HCT116 (cell line): ENCODE measurements at regions not wholly inside any gene's neighbourhood (a gene's known extent, or its start where the extent isn't known, plus 50 kb on each side); places are given as distances from the start of the nearest gene placed in this dataset.

Experiments used
- ATAC-seq: fragments of 200-7000 bp; cut with Tn5 transposase; 2 replicates; pipeline ENCODE4 v1.9.1; 2020; ENCODE audit warnings: mild to moderate bottlenecking, moderate library complexity
- BruUV-seq: library from RNA; stranded (reverse); fragments of 400-500 nt; replicated peaks from 2 replicates; lab custom pipeline; 2021; lab: Mats Ljungman, UMichigan
- CTCF ChIA-PET: fragments of 300-600 bp; sonication (Branson Sonifier 250); formaldehyde crosslinking; loops from one replicate; lab custom pipeline; 2021; ENCODE audit warnings: antibody characterized with exemption; lab: Charles Lee
- POLR2A ChIA-PET: fragments of 300-600, 350-600 bp; sonication (Branson Sonifier 250); formaldehyde crosslinking; loops from one replicate; lab custom pipeline; 2021; ENCODE audit warnings: antibody characterized with exemption; lab: Charles Lee
- RAD21 ChIA-PET, 2 experiments: fragments of 300-600 bp; sonication (Branson Sonifier 250); formaldehyde crosslinking; loops; one replicate each; lab custom pipeline; 2023; ENCODE audit warnings: low total read pairs in 2 of 2; ENCODE audit not compliant: uncharacterized antibody in 2 of 2, unreplicated experiment in 2 of 2, low non-redundant PET in 1 of 2; lab: Charles Lee
- DNase-seq: peaks from one replicate; pipeline ENCODE4 v3.0.0-alpha.2; 2010; ENCODE audit warnings: low read depth, low spot score
- H2AFZ ChIP-seq: fragments of 200-600 bp; shearing (Covaris generic), sonication (generic); 2 replicates; pipeline ENCODE4 v1.6.1; 2017; ENCODE audit warnings: low read depth, mixed run types, mixed read lengths, antibody characterized with exemption, low read length; ENCODE audit not compliant: poor library complexity, severe bottlenecking
- H3K27ac ChIP-seq: 2 replicates; pipeline ENCODE4 v1.5.1; 2012; ENCODE audit warnings: low read depth, low read length
- H3K27me3 ChIP-seq: fragments of 200-600 bp; sonication (generic); 2 replicates; pipeline ENCODE4 v1.6.1; 2016; ENCODE audit warnings: mixed run types, low read length, mixed read lengths; ENCODE audit not compliant: insufficient read depth
- H3K36me3 ChIP-seq, 2 experiments: fragments of 200-500 bp in 1 of 2; fragments of 200-600 bp in 1 of 2; sonication (Bioruptor generic) in 1 of 2; sonication (generic) in 1 of 2; 2 replicates each; pipeline versions ENCODE4 v1.5.1 to v1.6.1; 2014 to 2016; ENCODE audit warnings: low read length in 2 of 2, inconsistent platforms in 1 of 2, mixed read lengths in 1 of 2, mixed run types in 1 of 2; ENCODE audit not compliant: insufficient read depth in 2 of 2, control insufficient read depth in 1 of 2
- H3K4me1 ChIP-seq, 2 experiments: fragments of 200-600 bp in 1 of 2; sonication (generic) in 1 of 2; 2 replicates each; pipeline versions ENCODE4 v1.5.1 to v1.6.1; 2012 to 2017; ENCODE audit warnings: low read length in 2 of 2, inconsistent platforms in 1 of 2, mild to moderate bottlenecking in 1 of 2, mixed read lengths in 1 of 2, mixed run types in 1 of 2, moderate library complexity in 1 of 2; ENCODE audit not compliant: insufficient read depth in 2 of 2, control insufficient read depth in 1 of 2
- H3K4me2 ChIP-seq: fragments of 200-600 bp; sonication (generic); 2 replicates; pipeline ENCODE4 v1.6.1; 2017; ENCODE audit warnings: mixed run types, low read length, mixed read lengths
- H3K4me3 ChIP-seq, 2 experiments: fragments of 200-600 bp in 1 of 2; sonication (generic) in 1 of 2; replicated peaks in 1 of 2; 2 replicates each; pipeline ENCODE4 v1.5.1; 2011 to 2016; ENCODE audit warnings: low read length in 2 of 2, control low read depth in 1 of 2, low read depth in 1 of 2, mild to moderate bottlenecking in 1 of 2, mixed read lengths in 1 of 2, mixed run types in 1 of 2
- H3K79me2 ChIP-seq: fragments of 200-600 bp; sonication (generic); 2 replicates; pipeline ENCODE4 v1.6.1; 2017; ENCODE audit warnings: mild to moderate bottlenecking, mixed run types, low read length, moderate library complexity, mixed read lengths; ENCODE audit not compliant: insufficient read depth
- H3K9ac ChIP-seq: fragments of 200-600 bp; sonication (generic); 2 replicates; pipeline ENCODE4 v1.6.1; 2016; ENCODE audit warnings: low read length, mixed read lengths
- H3K9me2 ChIP-seq: fragments of 200-600 bp; sonication (generic), shearing (Covaris generic); 2 replicates; pipeline ENCODE4 v1.6.1; 2017; ENCODE audit warnings: mixed run types, mild to moderate bottlenecking, moderate library complexity; ENCODE audit not compliant: insufficient read depth
- H3K9me3 ChIP-seq, 2 experiments: fragments of 200-500 bp in 1 of 2; fragments of 200-600 bp in 1 of 2; sonication (Bioruptor generic) in 1 of 2; sonication (generic) in 1 of 2; 2 replicates each; pipeline ENCODE4 v1.6.1; 2014 to 2017; ENCODE audit warnings: low read length in 2 of 2, mixed read lengths in 2 of 2, inconsistent platforms in 1 of 2, low read depth in 1 of 2, mild to moderate bottlenecking in 1 of 2, mixed run types in 1 of 2, moderate library complexity in 1 of 2; ENCODE audit not compliant: control insufficient read depth in 1 of 2, insufficient read depth in 1 of 2
- H4K20me1 ChIP-seq: fragments of 200-600 bp; sonication (generic), shearing (Covaris generic); 2 replicates; pipeline ENCODE4 v1.6.1; 2017; ENCODE audit warnings: mixed run types, mild to moderate bottlenecking, moderate library complexity; ENCODE audit not compliant: insufficient read depth
- CBX3 ChIP-seq: IDR thresholded peaks from 2 replicates; pipeline ENCODE4 v1.6.1; 2012; ENCODE audit warnings: low read depth
- CEBPB ChIP-seq: IDR thresholded peaks from 2 replicates; pipeline ENCODE4 v1.6.1; 2012; ENCODE audit warnings: low read depth
- EZH2phosphoT487 ChIP-seq: fragments of 200-600 bp; IDR thresholded peaks from 2 replicates; pipeline ENCODE4 v1.6.1; 2018; ENCODE audit warnings: antibody characterized with exemption, borderline replicate concordance
- SP1 ChIP-seq: IDR thresholded peaks from 2 replicates; pipeline ENCODE4 v1.6.1; 2012; ENCODE audit warnings: low read depth
- TCF7L2 ChIP-seq: IDR thresholded peaks from 2 replicates; pipeline ENCODE4 v1.7.0; 2011; ENCODE audit warnings: borderline replicate concordance, inconsistent platforms; ENCODE audit not compliant: insufficient read depth, insufficient read length; ENCODE audit errors: extremely low read depth
- YY1 ChIP-seq: IDR thresholded peaks from 2 replicates; pipeline ENCODE4 v1.6.1; 2011; ENCODE audit warnings: low read length, low read depth, moderate library complexity, mild to moderate bottlenecking; ENCODE audit not compliant: insufficient replicate concordance; ENCODE audit errors: extremely low read depth
- intact Hi-C: fragments of 100-400 bp; cut with micrococcal nuclease; formaldehyde crosslinking; loops from 2 replicates; pipeline ENCODE4 v1.10.0; 2022
- TF ChIP-seq, protein P1 (sequence below), 3 experiments: fragments of 200-600 bp in 1 of 3; sonication (generic) in 1 of 3; IDR thresholded peaks in 2 of 3; conservative IDR thresholded peaks in 1 of 3; 2 replicates each; pipeline ENCODE4 v1.5.1; 2012 to 2017; ENCODE audit warnings: low read depth in 2 of 3, low read length in 2 of 3, antibody characterized with exemption in 1 of 3, borderline replicate concordance in 1 of 3, control low read depth in 1 of 3, mild to moderate bottlenecking in 1 of 3, mixed read lengths in 1 of 3, mixed run types in 1 of 3, moderate library complexity in 1 of 3; ENCODE audit not compliant: insufficient read depth in 1 of 3

DNA sequence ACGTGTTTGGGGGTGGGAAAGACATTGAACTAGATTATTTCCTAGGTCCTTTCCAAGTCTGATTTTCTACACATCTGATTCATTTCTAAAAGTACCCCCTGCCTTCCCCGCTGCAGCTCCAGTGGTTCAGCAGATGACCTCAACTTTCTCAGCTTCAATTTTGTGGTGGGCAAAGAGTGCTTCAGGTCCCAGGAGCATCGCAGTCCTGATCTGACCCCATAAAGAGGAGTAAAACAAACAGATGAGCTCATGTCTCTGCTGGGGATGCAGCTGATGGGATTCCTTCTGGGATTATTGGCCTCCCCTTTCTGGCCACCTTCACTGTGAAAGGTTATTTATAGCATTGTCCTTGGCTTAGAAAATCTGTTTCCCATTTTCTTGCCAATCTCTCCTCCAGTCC lies 337.0 kb upstream of the PLXNA2 start:
- Histone ChIP-seq H3K79me2 (no peaks in the 10 kb centered on the region), H3K27ac (no peak overlapping the region), H3K4me1 (no peaks in the 10 kb centered on the region), H3K4me2 (no peak overlapping the region), H3K4me3 (no peak overlapping the region)
- RAD21 ChIA-PET: no interaction called here
- CTCF ChIA-PET: no interaction called here
- no TSS peak for BruUV-seq
- no peak for DNase-seq
- TF ChIP-seq EZH2phosphoT487: no peak
- no peak for TF ChIP-seq TCF7L2
- no peak for TF ChIP-seq CBX3
- no peak for TF ChIP-seq CEBPB
- no peak for TF ChIP-seq SP1
- TF ChIP-seq, protein P1, sequence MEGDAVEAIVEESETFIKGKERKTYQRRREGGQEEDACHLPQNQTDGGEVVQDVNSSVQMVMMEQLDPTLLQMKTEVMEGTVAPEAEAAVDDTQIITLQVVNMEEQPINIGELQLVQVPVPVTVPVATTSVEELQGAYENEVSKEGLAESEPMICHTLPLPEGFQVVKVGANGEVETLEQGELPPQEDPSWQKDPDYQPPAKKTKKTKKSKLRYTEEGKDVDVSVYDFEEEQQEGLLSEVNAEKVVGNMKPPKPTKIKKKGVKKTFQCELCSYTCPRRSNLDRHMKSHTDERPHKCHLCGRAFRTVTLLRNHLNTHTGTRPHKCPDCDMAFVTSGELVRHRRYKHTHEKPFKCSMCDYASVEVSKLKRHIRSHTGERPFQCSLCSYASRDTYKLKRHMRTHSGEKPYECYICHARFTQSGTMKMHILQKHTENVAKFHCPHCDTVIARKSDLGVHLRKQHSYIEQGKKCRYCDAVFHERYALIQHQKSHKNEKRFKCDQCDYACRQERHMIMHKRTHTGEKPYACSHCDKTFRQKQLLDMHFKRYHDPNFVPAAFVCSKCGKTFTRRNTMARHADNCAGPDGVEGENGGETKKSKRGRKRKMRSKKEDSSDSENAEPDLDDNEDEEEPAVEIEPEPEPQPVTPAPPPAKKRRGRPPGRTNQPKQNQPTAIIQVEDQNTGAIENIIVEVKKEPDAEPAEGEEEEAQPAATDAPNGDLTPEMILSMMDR (IDR thresholded peaks at IDR 0.05 in 2 of 3, conservative IDR thresholded peaks at IDR 0.05 in 1 of 3; ENCODE audit: borderline replicate concordance in 1 of 3, insufficient read depth in 1 of 3, low read depth in 2 of 3, low read length in 2 of 3): no peak
- TF ChIP-seq, all 23 proteins: peak for 0
- H3K36me3 ChIP-seq: no peaks in the 10 kb centered on the region
- intact Hi-C loops: no loop called here
- H3K27me3 ChIP-seq: peaks cover 6% of the 10 kb centered on the region; the same call in 1 of the 2 replicates
- no peak overlapping the region for H2AFZ ChIP-seq
- no peak for ATAC-seq
- H3K9ac ChIP-seq: no peak overlapping the region
- no peaks in the 10 kb centered on the region for H3K9me2 ChIP-seq
- POLR2A ChIA-PET: no interaction called here
- no peaks in the 10 kb centered on the region for H3K9me3 ChIP-seq
- H4K20me1 ChIP-seq: no peaks in the 10 kb centered on the region

DNA sequence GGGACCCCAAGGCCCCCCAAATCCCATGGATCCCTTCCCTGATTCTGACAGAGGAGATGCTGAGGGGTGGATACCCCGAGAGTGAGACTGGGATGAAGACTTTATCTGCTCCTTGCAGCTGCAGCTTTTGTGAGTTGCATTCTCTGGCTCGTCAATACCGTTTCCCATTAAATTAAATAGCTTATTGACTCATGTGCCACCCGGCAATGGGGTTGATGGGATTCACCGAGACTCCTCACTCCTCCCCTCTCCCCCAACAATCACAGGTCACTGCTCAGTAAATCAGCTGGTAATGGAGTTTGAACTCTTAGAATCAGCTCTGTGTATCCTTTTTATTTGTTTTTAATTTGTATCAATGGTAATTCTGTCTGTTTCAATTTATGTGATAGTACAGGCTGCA lies 337.5 kb upstream of the PLXNA2 start:
- ATAC-seq: no peak
- peaks cover 6% of the 10 kb centered on the region; the same call in 1 of the 2 replicates for H3K27me3 ChIP-seq
- ChIA-PET RAD21 (no interaction called here), POLR2A (no interaction called here), CTCF (no interaction called here)
- DNase-seq: no peak
- no peak overlapping the region for H2AFZ ChIP-seq
- no peaks in the 10 kb centered on the region for H4K20me1 ChIP-seq
- H3K79me2 ChIP-seq: no peaks in the 10 kb centered on the region
- H3K9me3 ChIP-seq: no peaks in the 10 kb centered on the region
- no peaks in the 10 kb centered on the region for H3K9me2 ChIP-seq
- no TSS peak for BruUV-seq
- no peaks in the 10 kb centered on the region for H3K4me1 ChIP-seq
- H3K27ac ChIP-seq: no peak overlapping the region
- H3K9ac ChIP-seq: no peak overlapping the region
- intact Hi-C loops: no loop called here
- H3K4me2 ChIP-seq: no peak overlapping the region
- H3K36me3 ChIP-seq: no peaks in the 10 kb centered on the region
- TF ChIP-seq YY1 (no peak), CBX3 (no peak), EZH2phosphoT487 (no peak)
- no peak overlapping the region for H3K4me3 ChIP-seq
